GM21367 (cell line): ENCODE measurements at regions not wholly inside any gene's neighbourhood (a gene's known extent, or its start where the extent isn't known, plus 50 kb on each side); places are given as distances from the start of the nearest gene placed in this dataset.
"Not testable (repeated sequence)": the region's sequence is repeated elsewhere in the genome, so short reads cannot be mapped to it uniquely, and the experiment has no call there.

Source experiments
- ATAC-seq: cut with Tn5 transposase; IDR thresholded peaks from one replicate; pipeline ENCODE4 v1.9.1; 2021; ENCODE audit not compliant: unreplicated experiment

DNA sequence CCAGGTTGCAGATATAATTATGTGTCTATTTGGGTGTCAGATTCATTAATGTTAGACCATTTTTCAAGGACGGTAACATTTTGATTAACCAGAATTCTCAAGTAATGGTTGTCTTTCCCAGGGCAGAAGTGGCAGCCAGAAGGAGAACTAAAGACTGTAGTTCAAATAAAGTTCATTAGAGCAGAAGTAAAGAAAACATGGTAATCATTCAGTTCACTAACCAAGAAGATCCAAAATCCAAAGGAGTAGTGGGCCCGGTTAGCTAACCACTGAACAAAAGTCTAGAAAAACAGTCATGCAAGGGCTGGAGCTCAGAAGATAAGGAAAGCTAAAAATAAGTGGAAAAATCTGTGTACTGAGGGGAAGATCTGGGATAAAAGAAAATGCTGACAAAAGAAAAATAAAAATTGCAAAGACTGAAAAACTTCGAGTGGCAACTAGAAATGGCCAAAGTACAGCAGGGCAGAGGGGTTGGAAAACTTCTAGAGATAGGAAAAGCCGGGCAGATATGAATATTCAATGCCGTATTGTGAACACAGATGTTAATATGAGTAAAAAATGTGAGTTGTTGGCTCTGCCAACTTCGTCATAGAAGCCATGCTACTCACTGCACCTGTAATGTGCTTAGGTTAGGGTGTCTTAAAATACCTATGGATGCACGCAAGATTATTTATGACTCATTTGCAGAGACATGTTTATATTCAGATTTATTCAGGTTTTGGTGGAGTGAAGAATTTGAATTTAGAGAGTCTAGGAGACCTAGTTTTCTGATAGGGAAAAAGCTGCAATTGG, 925.9 kb downstream of the LTN1 start:
- no peak for ATAC-seq

- no peak for ATAC-seq
Observed at GRCh38 chr21:28066076-28066475, 926.6 kb downstream of the LTN1 start.

GRCh38 chr21:28063241-28064216, 929.1 kb downstream of the LTN1 start:
- no peak for ATAC-seq

DNA sequence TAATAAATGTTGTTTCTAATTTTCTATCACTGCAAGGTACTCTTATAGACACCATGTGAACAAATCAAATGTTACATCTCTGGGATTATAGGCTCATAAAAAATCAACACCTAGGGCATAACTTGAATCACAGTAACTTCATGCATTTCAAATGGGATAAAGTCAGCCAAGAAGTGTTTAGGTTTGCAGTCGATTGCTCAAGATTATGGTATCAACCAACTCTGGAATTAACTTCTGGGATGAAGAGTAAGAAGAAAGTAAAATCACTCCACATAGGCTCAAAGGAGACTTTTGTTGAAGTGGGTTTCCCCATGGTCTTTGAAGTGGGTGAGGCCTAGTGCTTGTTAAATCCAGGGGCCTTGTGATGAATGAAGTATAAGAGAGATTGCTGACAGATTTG, 939.7 kb downstream of the LTN1 start:
- not testable (repeated sequence) for ATAC-seq

DNA sequence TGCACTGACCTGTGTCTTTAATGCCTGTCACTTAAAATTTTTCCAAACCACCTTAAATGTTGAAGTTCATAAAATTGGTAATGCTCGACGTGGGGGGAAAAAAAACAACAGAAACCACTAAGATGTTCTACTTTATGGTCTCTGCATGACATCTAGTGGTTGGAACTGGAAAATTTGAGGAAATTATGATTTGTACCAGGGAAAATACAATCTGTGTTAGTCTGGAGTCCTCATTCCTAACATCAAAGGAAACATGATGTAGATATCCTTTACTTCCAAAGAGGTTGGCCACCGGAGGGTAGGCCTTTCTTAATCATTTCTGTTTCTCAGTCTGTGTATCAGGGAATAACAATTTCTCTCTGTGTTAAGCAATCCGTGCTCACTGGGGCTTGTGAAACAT, 941.0 kb downstream of the LTN1 start:
- not testable (repeated sequence) for ATAC-seq

- ATAC-seq: not testable (repeated sequence)
Observed at GRCh38 chr21:28035692-28036091, 957.0 kb downstream of the LTN1 start.

GRCh38 chr21:28034916-28035315, 957.8 kb downstream of the LTN1 start:
- not testable (repeated sequence) for ATAC-seq

DNA sequence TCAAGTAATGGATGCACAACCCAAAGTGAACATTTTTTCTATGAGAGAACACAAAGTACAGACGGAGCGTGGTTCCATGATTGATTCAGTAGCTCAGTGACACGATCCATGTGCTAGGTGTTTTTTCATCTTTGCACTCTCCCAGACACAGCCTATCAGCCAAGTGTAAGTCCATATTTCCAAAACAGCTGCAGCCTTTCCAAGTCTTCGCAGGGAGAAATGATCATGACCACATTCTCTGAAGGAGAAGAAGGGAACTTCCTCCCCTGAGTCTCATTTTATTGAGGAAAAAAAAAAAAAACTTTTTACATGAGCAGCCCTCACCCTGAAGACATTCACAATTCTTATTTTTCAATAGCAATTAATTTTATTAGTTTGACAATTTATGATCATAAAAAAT, 958.3 kb downstream of the LTN1 start:
- not testable (repeated sequence) for ATAC-seq

DNA sequence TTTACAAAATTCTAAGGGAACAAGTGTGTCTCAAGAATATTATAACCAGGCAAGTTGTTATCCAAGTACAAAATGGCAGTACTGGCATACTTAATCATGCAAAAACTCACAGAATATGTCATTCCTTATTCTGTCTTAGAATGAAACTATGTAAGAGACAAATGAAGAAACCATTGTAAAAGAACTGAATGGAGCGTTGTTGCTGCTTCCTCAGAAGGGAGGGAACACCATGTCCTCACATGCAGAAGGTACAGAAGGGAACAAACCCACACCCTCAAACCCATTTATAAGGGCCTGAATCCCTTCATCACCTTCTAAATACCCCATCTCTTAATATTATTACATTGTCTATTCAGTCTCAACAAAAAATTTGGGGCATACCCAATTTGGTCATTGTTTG, 960.0 kb downstream of the LTN1 start:
- not testable (repeated sequence) for ATAC-seq

GRCh38 chr21:28031066-28031465, 961.6 kb downstream of the LTN1 start:
- ATAC-seq: not testable (repeated sequence)

DNA sequence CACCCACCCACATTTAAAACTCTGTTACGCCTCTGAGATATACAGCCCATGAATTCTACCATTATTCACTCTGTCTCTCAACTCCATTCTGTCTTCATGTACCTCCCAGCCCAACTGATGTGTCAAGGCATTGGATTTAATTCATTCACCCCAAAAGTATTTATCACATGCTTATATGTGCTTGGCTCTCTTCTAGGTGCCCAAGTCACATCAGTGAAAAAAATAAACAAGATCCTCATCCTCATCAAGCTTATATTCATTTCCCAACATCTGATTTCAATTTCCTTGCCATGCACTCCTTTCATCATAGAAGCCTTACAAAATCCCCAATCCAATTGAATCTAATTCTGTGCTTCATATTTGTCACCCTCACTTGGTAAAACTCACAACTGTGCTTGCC, 967.6 kb downstream of the LTN1 start:
- no peak for ATAC-seq

DNA sequence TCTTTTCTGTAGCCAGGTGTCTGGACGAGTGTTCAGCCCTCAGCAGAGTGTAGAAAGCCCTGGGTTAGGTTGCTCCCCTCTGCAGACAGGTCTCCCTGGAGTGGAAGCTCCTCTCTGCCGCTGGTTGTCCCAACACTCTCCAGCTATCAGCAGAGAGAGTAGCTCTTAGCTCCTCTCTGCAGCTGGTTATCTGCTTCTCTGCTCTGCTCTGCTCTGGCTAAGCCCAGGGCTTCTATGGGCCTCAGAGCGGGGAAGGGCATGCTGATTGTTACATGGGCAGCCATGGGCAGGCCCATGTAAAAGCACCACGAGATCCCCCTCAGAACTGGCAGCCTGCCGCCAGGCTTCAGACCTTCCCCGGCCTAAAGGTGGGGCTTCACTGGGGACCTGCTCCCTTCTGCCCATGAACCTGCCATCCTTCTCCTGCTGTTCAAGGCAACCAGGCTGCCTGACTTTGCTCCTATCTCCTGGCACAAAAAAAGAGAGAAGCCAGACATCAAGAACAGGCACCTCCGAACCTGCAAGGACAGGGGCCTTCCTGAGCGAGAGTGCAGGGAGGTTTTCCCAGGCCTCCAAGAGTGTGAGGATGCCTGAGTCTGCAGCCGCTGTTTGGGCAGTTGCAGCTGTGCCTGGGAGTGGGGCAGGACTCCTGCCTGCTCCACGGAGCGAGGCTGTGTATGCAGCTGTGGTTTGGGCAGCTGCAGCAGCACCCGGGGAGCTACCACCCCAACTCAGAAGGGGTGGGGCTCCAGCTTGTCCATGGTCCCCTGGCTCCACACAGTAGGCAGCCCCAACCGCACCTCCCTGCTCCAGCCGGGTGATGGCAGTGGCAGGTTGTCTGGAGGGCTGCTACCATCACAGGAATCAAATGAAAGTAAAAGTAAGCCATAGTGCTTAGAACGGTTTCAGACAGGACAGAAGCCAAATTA, 973.7 kb downstream of the LTN1 start:
- peak; percentile 57 for ATAC-seq

DNA sequence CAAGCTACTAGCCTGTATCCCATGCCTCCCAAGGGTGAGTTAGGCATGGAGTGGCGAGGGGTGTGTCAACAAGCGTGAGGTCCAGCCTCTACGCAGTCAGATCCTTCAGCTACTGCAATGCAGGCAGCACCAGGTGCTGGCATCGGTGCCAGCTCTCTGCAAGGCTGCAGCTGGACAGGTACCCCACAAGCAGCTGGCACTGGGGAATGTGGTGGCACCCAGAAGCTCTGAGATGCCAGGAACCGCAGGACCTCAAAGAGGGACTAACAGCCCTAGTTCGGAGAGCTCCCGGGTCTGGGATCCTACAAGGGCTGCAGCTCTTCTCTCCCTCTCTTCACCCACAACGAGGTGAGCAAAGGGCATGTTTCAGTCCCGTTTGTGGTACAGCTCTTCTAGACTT, 974.5 kb downstream of the LTN1 start:
- ATAC-seq: no peak

DNA sequence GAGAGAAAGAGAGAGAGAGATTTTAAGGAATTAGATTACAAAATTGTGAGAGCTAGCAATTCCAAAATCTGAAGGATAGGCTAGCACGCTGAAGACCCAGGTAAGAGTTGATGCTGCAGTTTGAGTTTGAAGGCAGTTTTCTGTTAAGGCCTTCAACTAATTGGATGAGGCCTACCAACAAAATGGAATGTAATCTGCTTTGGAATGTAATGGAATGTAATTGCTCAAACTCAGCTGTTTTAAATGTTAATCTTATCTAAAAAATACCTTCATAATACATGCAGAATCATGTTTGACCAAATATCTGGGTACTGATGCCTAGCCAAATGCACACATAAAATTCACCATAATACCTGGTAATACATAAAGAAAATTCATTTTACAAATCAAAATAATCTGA, 976.1 kb downstream of the LTN1 start:
- ATAC-seq: no peak

- not testable (repeated sequence) for ATAC-seq
Observed at GRCh38 chr21:28013123-28013522, 979.6 kb downstream of the LTN1 start.

DNA sequence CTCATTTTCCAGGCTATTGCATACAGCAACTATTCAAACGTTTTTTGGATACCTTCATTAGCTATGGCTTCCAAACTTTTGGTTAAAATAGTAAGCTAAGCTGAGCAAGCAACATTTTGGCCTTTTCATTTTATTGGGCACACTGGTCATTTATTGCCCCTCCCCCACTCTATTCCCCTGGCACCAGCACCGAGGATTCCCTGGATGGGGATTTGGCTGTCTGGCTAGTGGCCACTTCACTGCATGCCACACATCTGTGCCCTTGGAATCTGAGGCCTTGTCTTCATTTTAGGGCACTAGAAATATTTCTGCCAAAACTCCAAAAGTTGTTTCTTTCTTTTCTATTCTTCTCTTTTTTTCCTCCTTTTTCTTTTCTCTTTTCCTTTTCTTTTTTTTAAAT, 980.7 kb downstream of the LTN1 start:
- ATAC-seq: not testable (repeated sequence)

- ATAC-seq: not testable (repeated sequence)
Observed at GRCh38 chr21:28008245-28008644, 984.4 kb downstream of the LTN1 start.

GRCh38 chr21:28003627-28004026, 989.0 kb downstream of the LTN1 start:
- ATAC-seq: not testable (repeated sequence)

DNA sequence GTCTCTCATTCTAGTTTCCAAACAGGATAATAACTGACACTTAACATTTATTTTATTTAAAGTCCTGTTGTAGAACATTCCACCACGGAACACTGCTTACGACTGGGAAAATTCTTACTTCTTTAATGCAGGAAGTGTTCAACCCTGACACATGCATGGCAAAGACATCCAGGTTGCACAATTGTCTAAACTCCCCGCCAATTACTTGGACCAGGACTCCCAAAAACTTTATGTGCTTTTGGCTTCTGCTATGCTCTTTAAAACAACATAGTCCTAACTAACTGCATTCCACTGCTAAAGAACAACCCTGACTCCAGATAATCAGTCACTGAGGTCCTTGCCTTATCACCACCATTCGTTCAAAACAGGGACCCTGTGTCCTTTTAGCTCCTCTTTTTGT, 995.8 kb downstream of the LTN1 start:
- ATAC-seq: not testable (repeated sequence)

GRCh38 chr21:27984663-27985325, 1007.9 kb downstream of the LTN1 start:
- not testable (repeated sequence) for ATAC-seq
